AG08396 (cell line): ENCODE measurements at regions not wholly inside any gene's neighbourhood (a gene's known extent, or its start where the extent isn't known, plus 50 kb on each side); places are given as distances from the start of the nearest gene placed in this dataset.
"Not testable (repeated sequence)": the region's sequence is repeated elsewhere in the genome, so short reads cannot be mapped to it uniquely, and the experiment has no call there.

ENCODE experiments used
- DNase-seq: peaks from one replicate; pipeline ENCODE4 v3.0.0; 2012; ENCODE audit warnings: low spot score, mixed read lengths

GRCh38 chr3:145032791-145033190 is 1061.2 kb downstream of the DIPK2A start:
- no peak for DNase-seq

DNA sequence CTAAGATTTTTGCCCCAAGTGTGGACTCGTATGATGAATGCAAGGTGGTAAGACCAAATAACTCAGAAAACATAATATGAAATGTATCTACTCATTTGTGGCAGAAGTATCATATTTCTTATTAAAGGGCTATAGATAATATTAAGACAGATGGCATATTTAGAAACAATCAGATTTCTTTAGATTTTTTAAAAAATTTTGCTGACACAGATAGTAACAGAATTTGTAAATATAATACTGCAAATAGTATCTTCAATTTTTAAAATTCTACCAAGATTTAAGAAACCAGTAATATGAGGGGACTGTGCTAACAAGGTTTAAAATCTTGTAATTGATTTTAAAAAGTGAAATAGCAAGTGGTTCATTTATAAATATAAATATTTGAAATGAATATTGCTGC is 1064.1 kb downstream of the DIPK2A start:
- no peak for DNase-seq

- DNase-seq, result not testable (repeated sequence)
These were observed 1082.4 kb downstream of the DIPK2A start for GRCh38 chr3:145054055-145054454.

DNA sequence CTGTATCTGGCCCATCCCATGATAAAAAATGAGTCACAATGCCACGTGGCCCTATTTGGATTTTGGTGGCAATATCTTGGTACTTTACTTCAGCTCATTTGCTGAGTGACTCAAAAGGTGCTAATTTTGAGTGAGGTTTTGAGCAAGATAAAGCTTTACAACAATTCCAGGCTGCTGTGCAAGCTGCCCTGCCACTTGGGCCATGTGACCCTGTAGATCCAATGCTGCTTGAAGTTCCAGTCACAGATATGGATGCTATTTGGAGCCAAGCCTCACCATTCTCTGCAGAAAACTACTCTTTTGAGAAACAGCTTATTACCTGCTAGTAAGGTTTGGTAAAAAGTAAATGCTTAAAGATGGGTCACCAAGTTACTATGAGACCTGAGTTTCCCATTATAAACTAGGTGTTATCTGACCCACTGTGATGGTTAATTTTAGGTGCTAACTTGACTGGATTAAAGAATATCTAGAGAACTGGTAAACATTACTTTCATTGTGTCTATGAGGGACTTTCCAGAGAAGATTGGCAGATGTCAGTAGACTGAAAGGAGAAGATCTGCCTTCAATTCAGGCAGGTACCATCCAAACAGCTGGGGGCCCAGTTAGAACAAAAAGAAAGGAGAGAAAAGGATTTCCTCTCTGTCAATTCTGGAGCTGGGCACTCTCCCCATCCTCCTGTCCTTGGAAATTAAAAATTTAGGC is 1083.9 kb downstream of the DIPK2A start:
- no peak for DNase-seq

DNA sequence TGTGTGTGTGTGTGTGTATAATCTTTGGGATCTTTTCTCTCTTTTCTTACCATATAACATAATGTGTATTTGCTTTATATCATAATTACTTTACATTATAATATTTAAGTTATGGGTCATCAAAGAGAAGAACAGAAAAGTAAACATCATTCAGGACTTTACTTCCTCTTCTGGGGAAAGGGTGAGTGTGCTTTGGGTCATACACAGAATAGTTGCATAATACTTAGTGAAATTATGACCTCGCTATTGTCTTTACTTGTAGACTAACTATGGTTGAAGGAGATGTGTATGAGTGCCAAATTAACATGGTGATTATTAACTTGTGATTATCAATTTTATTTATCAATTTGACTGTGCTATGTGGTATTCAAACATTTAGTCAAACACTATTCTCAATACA is 1086.9 kb downstream of the DIPK2A start:
- DNase-seq, result no peak

GRCh38 chr3:145063616-145064015 is 1092.0 kb downstream of the DIPK2A start:
- DNase-seq, result no peak

DNA sequence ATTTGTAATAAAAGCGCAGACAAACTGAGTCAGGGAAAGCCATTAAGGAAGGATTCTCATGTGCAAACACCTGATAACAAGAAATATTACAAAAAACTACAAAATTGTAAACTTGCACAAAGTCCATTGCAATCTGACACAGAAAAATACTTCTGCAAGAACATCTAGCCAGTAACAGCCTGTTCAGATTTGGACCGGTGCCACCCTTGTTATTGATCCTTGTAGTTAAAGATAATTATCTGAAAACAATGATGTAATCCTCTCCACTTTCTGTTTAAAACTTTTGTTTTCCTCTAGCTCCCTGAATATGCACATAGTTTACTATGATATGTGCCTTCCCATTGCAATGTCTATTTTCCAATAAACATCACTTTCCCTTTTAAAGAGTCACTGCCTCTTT is 1090.2 kb downstream of the PLOD2 start:
- DNase-seq, result no peak

DNA sequence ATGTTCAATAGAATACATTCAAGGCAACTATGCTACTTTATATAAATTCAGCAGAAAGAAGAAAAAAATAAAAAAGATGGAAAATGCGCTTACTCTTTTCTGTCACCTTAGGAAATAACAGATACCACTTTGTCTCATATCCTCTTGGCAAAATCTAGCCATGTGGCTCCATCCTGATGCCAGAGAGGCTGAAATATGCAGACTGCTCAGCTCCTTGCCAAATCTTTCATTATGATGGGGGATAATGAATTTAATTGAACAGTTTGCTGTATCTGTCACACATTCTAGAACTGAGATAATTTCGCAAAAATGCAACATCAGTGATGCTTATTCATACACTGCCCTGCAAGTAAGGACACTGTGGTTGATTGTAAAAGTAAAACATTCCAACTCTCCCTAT is 1081.5 kb downstream of the PLOD2 start:
- DNase-seq, result no peak

- no peak for DNase-seq
These were observed 1073.9 kb downstream of the PLOD2 start for GRCh38 chr3:145087038-145087437.

DNA sequence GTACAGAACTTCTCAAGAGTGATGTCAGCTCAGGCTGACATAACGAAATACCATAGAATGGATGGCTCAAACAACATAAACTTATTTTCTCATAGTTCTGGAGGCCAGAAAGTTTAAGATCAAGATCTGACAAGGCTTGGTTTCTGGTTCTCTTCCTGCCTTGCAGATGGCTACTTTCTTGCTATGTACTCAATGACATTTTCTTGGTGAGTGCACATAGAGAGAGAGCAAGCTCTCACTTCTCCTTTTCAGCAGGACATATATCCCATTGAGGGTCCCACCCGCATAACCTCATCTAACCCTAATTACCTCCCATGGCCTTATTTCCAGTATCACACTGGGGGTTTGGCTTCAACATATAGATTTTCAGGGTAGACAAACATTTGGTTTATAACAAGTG is 1072.1 kb downstream of the PLOD2 start:
- DNase-seq, result no peak

DNA sequence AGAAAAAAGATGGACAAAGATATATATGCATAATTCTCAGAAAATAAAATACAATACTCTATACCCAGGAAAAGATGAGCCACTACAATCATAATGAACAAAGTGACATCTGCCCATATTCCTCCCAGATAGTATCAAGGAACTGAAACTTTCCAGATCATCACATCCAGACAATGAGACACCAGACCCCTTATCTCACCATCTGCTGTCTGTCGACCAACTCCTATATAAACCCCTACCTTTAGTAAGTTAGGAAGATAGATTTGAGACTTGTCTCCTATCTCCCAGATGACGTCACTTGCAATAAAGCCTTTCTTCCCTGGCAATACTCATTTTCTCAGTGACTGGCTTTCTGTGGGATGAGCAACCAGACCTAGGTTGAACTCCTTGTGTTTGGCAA is 1071.6 kb downstream of the PLOD2 start:
- no peak for DNase-seq

DNA sequence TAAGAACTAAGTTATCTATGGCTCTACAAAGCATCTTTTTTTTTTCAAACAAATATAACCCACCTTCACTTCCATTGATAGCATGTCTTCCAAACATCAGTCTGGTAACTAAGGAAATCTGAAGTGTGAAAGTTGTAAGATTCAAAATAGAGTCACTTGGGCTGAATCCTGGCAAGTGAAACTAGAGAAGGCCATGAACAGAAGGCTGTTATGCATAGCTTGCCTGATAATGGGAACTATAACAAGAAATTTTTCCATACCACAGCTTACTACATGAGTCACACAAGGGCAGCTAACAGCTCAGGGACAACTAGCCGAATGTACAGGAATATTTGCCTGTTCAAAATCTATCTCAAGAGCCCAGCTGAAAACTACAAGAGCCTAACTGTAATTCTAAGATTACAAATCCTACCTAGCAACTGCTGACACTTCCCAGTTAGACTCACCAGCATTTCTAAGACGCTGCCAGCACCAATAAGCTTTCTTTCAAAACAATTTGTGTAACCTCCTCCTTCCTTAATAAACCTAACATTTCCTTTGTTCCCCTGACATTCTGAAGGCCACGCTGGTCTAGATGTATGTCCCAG is 1066.5 kb downstream of the PLOD2 start:
- peak; percentile 18 for DNase-seq

DNA sequence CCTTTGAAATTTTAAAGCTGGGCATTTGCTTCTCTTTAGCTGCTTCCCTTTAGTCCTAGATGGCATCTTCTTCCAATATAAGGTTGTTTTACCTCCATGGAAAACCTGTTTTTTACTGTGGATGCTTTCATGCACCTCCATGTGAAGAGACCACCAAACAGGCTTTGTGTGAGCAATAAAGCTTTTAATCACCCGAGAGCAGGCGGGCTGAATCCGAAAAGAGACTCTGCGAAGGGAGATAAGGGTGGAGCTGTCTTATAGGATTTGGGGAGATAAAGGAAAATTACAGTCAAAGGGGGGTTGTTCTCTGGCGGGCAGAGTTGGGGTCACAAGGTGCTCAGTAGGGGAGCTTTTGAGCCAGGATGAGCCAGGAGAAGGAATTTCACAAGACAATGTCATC is 1049.8 kb downstream of the PLOD2 start:
- DNase-seq, result not testable (repeated sequence)

- no peak for DNase-seq
These were observed 1044.2 kb downstream of the PLOD2 start for GRCh38 chr3:145116769-145117168.

- DNase-seq, result no peak
These were observed 1042.7 kb downstream of the PLOD2 start for GRCh38 chr3:145118303-145118702.

GRCh38 chr3:145124900-145125678 is 1035.9 kb downstream of the PLOD2 start:
- no peak for DNase-seq

DNA sequence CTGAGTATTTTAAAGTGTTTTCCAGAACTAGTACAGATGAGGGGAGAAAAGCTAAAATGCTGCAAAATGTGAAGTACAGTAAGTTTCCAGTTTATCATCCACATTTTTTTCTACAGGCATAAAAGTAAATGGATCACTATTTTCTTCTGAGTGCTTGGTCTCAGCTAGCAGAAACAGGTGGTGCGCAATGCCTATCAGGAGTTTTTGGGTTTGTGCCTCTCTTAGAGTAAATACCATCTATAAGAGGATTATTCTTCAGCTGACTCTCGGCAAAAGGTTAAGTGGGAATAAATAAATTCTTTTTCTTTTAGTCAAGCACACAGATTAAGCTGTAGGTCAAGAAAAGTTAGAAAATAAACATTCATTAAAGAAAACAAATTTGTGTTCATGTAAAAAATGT is 1027.7 kb downstream of the PLOD2 start:
- no peak for DNase-seq

- DNase-seq, result no peak
These were observed 1026.2 kb downstream of the PLOD2 start for GRCh38 chr3:145134738-145135137.

GRCh38 chr3:145144361-145144760 is 1016.6 kb downstream of the PLOD2 start:
- DNase-seq, result no peak

DNA sequence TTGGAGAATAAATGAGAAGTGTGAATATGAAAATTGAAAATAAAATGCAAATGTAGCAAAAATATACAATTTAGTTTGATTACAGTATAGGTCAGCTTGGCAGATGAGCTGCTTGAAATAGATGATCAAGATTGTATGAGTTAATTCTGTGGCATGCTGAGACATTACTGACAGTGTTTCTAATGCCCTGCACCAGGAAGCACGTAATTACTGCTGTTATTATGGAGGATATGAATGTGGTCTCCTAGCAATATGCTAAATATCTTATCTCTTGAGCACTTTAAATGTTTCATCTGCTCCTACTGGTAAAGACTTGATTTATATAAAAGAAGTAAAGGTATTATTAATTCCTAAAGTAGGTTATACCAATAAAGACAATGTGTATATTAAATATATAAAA is 1015.5 kb downstream of the PLOD2 start:
- DNase-seq, result no peak

- no peak for DNase-seq
These were observed 1001.3 kb downstream of the PLOD2 start for GRCh38 chr3:145159640-145160039.

DNA sequence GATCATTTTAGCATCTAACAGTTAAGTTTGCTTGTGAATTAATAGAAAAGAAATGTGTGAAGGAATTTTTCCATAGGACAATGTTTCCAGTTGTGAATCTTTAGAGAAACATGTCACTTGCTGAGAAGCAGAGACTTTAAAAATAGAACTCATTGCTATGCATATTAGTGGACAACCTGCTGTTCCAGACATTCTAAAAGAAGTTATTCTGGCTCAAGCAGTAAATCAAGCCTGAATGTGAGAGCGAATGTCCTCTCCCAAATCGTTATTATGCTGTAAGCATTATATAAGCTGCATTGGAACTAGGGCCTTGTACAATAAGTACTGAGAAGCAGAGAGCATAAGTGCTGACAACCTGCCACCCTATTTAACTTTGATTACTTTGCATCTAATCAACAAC is 990.9 kb downstream of the PLOD2 start:
- DNase-seq, result no peak

DNA sequence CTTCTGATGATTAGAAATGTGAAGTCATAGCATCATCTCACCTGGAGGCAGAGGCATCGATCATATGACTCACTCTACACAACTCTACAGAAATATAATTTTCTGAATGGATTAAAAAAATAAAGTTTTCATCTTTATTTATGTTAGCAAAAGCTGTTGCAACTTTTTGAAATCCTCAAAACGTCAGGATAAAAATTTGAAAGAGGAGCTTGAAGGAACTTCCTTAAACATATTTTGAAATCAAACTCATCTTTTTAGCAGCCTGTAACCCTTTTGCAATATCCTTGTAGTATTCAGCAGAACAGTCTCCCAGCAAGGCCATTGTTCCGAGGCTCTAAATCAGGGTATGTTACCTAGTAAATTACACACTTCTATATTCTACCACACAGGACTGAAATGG is 985.4 kb downstream of the PLOD2 start:
- no peak for DNase-seq
